ENCODE measurements at regions not wholly inside any gene's neighbourhood (a gene's known extent, or its start where the extent isn't known, plus 50 kb on each side); places are given as distances from the start of the nearest gene placed in this dataset.

DNA sequence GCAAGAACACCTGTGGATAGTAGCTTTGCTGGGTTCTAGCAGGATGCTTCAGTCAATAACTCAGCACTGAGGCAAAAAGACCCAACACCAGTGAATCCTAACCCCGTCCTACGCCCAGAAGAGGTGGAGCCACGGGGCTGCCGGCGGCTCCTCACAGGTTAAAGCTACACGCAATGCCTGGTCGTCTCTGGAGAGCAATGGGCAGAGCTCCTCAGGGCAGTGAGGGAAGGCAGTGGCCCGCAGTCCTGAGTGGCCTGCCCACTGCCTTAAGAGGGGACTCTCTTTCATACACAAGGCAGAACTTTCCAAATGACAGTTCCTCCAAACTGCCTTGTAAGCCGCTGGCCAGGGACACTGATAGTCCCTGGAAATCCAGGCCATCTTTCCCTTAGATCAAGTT, 244.2 kb upstream of the IRX2 start:
- no peak overlapping the region for H3K27ac ChIP-seq
- no peaks in the 10 kb centered on the region for H3K9me3 ChIP-seq
- H3K4me3 ChIP-seq = no peak overlapping the region
- H3K4me1 ChIP-seq = no peaks in the 10 kb centered on the region
- H3K36me3 ChIP-seq = no peaks in the 10 kb centered on the region
- DNase-seq = no peak
- no peaks in the 10 kb centered on the region for H3K27me3 ChIP-seq
- TF ChIP-seq EP300 (IDR thresholded peaks at IDR 0.05) (no peak), POLR2AphosphoS5 (IDR thresholded peaks at IDR 0.05) (no peak), POLR2A (IDR thresholded peaks at IDR 0.05) (no peak)
- 85 to 87% methylated on average over 9 of the region's 9 CpGs for WGBS, 2 donors
- intact Hi-C loops (cut with DNase I) = no loop called here

- Histone ChIP-seq H3K4me3 (no peak overlapping the region), H3K36me3 (no peaks in the 10 kb centered on the region), H3K9me3 (no peaks in the 10 kb centered on the region), H3K27ac (no peak overlapping the region), H3K4me1 (no peaks in the 10 kb centered on the region), H3K27me3 (no peaks in the 10 kb centered on the region)
- WGBS, 2 donors = 91% methylated on average over 5 of the region's 5 CpGs
- no peak for TF ChIP-seq POLR2A (IDR thresholded peaks at IDR 0.05)
- intact Hi-C loops (cut with DNase I) = no loop called here
- no peak for DNase-seq
Observed at GRCh38 chr5:2995035-2995434, 243.6 kb upstream of the IRX2 start.

DNA sequence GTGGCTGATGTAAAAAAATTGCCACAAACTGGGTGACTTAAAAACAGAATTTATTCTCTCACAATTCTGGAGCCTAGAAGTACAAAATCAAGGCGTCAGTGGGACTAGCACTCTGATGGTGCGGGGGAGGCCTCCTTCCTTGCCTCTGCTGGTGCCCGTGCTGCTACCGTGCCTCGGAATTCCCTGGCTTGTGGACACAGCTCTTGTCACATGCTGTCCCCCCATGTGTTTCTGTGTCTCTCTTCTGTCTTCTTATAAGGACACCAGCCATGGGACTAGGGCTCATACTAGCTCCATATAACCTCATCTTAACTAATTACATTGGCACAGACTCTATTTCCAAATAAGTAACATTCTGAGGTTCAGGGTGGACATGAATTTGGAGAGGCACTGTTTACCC, 242.3 kb upstream of the IRX2 start:
- intact Hi-C loops (cut with DNase I) = no loop called here
- no peaks in the 10 kb centered on the region for H3K9me3 ChIP-seq
- no peaks in the 10 kb centered on the region for H3K36me3 ChIP-seq
- no peak for DNase-seq
- WGBS, 2 donors = 71 to 94% methylated on average over 5 of the region's 5 CpGs
- no peak overlapping the region for H3K27ac ChIP-seq
- H3K27me3 ChIP-seq = no peaks in the 10 kb centered on the region
- H3K4me1 ChIP-seq = no peaks in the 10 kb centered on the region
- H3K4me3 ChIP-seq = no peak overlapping the region
- TF ChIP-seq EP300 (IDR thresholded peaks at IDR 0.05) (no peak), POLR2A (IDR thresholded peaks at IDR 0.05) (no peak), POLR2AphosphoS5 (IDR thresholded peaks at IDR 0.05) (no peak)
- TF ChIP-seq, protein P1, sequence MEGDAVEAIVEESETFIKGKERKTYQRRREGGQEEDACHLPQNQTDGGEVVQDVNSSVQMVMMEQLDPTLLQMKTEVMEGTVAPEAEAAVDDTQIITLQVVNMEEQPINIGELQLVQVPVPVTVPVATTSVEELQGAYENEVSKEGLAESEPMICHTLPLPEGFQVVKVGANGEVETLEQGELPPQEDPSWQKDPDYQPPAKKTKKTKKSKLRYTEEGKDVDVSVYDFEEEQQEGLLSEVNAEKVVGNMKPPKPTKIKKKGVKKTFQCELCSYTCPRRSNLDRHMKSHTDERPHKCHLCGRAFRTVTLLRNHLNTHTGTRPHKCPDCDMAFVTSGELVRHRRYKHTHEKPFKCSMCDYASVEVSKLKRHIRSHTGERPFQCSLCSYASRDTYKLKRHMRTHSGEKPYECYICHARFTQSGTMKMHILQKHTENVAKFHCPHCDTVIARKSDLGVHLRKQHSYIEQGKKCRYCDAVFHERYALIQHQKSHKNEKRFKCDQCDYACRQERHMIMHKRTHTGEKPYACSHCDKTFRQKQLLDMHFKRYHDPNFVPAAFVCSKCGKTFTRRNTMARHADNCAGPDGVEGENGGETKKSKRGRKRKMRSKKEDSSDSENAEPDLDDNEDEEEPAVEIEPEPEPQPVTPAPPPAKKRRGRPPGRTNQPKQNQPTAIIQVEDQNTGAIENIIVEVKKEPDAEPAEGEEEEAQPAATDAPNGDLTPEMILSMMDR (IDR thresholded peaks at IDR 0.05) = no peak

DNA sequence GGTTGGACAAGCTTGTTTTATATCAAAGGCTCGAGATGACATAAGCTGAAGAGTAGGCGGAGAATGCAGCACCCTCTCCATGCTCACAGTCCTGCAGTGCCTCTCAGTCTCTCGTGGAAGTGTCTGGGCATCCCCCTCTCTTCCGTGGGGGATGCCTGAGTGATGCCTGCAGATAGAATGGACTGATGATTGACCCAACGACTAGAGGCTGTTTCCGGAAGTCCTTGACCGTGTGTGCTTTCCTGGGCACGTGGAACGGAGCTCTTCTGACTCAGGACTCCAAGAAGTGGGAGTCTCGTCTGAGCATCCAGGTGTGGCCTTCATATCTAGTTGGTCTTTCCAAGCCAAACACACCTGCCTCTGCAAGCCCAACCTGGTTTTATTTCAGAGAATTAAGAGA, 241.8 kb upstream of the IRX2 start:
- intact Hi-C loops (cut with DNase I) = no loop called here
- DNase-seq = no peak
- Histone ChIP-seq H3K27ac (no peak overlapping the region), H3K4me1 (no peaks in the 10 kb centered on the region), H3K9me3 (no peaks in the 10 kb centered on the region), H3K4me3 (no peak overlapping the region), H3K36me3 (no peaks in the 10 kb centered on the region), H3K27me3 (no peaks in the 10 kb centered on the region)
- WGBS, 2 donors = 65 to 77% methylated on average over 10 of the region's 10 CpGs
- TF ChIP-seq POLR2AphosphoS5 (IDR thresholded peaks at IDR 0.05) = no peak
- TF ChIP-seq, protein P1 (IDR thresholded peaks at IDR 0.05) = no peak
- no peak for TF ChIP-seq EP300 (IDR thresholded peaks at IDR 0.05)
- TF ChIP-seq POLR2A (IDR thresholded peaks at IDR 0.05) = no peak

GRCh38 chr5:2992806-2993205, 241.3 kb upstream of the IRX2 start:
- TF ChIP-seq POLR2AphosphoS5 (IDR thresholded peaks at IDR 0.05) (no peak), EP300 (IDR thresholded peaks at IDR 0.05) (no peak), POLR2A (IDR thresholded peaks at IDR 0.05) (no peak)
- TF ChIP-seq, protein P1 (IDR thresholded peaks at IDR 0.05) = no peak
- no peak overlapping the region for H3K4me3 ChIP-seq
- no peaks in the 10 kb centered on the region for H3K36me3 ChIP-seq
- no peaks in the 10 kb centered on the region for H3K9me3 ChIP-seq
- no peaks in the 10 kb centered on the region for H3K27me3 ChIP-seq
- intact Hi-C loops (cut with DNase I) = no loop called here
- 89 to 90% methylated on average over 4 of the region's 4 CpGs for WGBS, 2 donors
- DNase-seq = no peak
- H3K4me1 ChIP-seq = no peaks in the 10 kb centered on the region
- no peak overlapping the region for H3K27ac ChIP-seq

- Histone ChIP-seq H3K27ac (no peak overlapping the region), H3K36me3 (no peaks in the 10 kb centered on the region), H3K4me3 (no peak overlapping the region), H3K9me3 (no peaks in the 10 kb centered on the region), H3K27me3 (no peaks in the 10 kb centered on the region), H3K4me1 (no peaks in the 10 kb centered on the region)
- 35 to 66% methylated on average over 10 of the region's 10 CpGs for WGBS, 2 donors
- TF ChIP-seq EP300 (IDR thresholded peaks at IDR 0.05) = no peak
- TF ChIP-seq POLR2A (IDR thresholded peaks at IDR 0.05) = no peak
- TF ChIP-seq, protein P1 (IDR thresholded peaks at IDR 0.05) = no peak
- no peak for TF ChIP-seq POLR2AphosphoS5 (IDR thresholded peaks at IDR 0.05)
- intact Hi-C loops (cut with DNase I) = no loop called here
- DNase-seq = no peak
Observed at GRCh38 chr5:2991884-2992283, 240.4 kb upstream of the IRX2 start.

All from sigmoid colon (tissue), 6 donors.